GM10266 (cell line): ENCODE measurements at regions not wholly inside any gene's neighbourhood (a gene's known extent, or its start where the extent isn't known, plus 50 kb on each side); places are given as distances from the start of the nearest gene placed in this dataset.
"Not testable (repeated sequence)": the region's sequence is repeated elsewhere in the genome, so short reads cannot be mapped to it uniquely, and the experiment has no call there.

Experiments
- DNase-seq: peaks from one replicate; pipeline ENCODE4 v3.0.0; 2012; ENCODE audit errors: extremely low spot score
- TF ChIP-seq, protein P1 (sequence below): IDR thresholded peaks from 2 replicates; pipeline ENCODE4 v1.5.1; 2012; ENCODE audit warnings: mild to moderate bottlenecking, low read depth; ENCODE audit not compliant: control insufficient read depth, insufficient read depth; ENCODE audit errors: missing control alignments

DNA sequence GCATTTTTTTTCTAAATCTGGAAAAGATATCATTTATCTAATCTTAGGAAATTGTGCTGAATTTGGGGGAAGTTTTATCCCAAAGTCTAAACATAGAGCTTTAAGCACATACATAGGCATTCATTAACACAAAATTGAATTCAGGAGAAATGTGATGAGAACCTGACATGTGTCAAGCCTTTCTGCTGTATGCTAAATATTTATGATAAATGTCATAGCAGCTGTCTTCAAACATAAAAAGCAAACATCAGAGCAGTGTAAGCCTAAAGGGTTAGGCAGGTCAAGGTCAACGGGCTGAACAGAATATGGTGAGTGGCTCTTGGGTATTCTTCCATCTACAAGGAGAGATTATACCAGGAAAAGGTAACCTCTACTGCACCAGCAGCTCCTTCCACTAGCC lies 737.2 kb upstream of the ZNF608 start:
- TF ChIP-seq, protein P1, sequence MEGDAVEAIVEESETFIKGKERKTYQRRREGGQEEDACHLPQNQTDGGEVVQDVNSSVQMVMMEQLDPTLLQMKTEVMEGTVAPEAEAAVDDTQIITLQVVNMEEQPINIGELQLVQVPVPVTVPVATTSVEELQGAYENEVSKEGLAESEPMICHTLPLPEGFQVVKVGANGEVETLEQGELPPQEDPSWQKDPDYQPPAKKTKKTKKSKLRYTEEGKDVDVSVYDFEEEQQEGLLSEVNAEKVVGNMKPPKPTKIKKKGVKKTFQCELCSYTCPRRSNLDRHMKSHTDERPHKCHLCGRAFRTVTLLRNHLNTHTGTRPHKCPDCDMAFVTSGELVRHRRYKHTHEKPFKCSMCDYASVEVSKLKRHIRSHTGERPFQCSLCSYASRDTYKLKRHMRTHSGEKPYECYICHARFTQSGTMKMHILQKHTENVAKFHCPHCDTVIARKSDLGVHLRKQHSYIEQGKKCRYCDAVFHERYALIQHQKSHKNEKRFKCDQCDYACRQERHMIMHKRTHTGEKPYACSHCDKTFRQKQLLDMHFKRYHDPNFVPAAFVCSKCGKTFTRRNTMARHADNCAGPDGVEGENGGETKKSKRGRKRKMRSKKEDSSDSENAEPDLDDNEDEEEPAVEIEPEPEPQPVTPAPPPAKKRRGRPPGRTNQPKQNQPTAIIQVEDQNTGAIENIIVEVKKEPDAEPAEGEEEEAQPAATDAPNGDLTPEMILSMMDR = no peak
- no peak for DNase-seq

DNA sequence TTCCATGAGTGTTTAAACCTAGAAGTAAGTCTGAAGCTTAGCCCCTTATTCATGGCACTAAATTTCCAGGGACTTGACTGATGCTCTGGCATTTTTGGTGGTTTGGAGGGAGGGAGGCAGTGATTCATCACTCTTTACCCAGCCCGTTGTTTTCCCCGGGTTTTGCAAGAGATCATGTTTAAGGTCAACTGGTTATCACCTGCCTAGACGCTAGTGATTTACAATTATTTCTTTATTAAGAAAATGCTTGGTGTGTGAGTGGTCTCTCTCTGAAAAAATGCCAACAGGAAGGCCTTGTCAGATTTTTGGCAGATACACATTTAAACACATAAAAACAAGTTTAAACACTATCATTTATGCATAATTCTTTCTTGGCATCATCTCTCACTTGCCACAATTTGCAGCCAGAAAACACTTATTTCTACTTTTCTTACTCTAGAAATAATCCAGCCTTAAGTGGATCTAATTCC lies 737.9 kb upstream of the ZNF608 start:
- no peak for DNase-seq
- TF ChIP-seq, protein P1 = no peak

DNA sequence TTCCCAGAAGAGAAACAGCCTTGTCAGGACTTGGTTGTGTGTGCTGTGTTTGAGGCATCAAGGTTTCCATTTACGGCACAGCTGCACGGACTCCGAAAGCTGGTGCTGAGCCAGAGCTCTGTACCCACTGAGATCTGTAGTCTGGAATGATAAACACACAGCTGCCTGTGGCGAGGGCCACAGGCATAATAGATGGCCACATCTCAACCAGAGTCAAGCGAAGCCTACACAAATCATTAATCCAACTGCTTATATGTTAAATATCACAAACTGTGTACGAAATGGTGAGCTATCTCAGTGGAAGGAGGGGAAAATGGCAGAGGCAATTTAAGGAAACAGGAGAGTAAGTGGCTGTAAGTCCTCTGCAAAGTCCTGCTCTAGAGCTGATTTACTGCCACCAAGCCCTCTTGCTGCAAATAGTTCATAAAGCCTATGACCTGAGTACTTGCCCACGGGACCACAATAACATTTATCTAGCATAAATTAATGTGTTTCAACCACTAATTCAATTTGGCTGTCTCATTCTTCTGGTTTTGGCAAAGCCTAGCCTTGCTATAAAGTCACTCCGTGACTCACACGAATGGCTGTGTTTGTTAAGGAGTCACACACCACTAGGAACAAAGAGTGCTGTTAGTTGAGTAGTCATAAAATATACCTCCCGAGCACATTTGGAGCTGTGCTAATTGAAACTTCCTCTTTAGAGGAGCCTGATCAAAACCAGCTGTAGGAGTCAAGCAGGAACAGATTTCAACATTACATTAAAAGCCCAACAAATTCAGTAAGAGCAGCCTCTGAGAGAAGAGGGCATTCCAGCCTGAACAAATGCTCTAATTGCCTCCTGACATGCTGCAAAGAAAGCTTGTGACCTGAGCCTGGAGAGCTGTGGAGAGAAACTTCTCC lies 738.6 kb upstream of the ZNF608 start:
- TF ChIP-seq, protein P1 = no peak
- no peak for DNase-seq

DNA sequence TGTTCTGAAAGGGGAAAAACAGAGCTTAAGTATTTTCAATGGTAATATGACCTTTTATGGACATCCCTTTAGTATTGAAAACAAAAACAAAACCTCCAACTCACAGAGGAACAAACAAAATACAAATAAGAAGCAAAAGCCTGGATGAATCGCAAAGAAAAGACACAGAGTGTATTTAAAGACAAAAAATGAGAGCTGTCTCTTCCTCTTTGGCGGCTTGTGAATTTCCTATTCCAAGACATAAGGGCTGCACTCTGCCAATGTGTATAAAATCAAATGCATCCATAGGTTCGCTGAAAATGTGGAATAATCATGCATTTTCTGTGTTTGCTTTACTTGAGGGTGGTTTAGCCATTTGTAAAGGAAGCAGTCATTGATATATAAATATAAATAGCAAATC lies 739.3 kb upstream of the ZNF608 start:
- TF ChIP-seq, protein P1 = no peak
- DNase-seq = no peak

DNA sequence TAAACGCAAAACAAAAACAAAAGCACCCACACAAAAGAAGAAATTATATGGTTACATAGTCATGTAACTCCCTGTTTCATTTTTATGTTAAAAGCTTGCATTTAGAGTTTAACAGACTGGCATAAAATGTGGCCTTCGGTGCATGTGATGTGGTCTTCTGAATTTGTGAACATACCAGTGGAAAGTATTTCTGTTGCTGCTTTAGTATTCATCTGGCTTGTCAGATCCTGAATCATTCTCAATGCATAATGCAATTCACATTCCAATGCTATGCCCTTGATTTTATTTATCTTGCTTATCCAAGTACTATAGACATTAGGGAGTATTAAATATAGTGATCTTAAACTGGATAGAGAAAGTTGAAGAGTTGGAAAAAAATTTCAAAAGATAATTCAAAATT lies 740.2 kb upstream of the ZNF608 start:
- TF ChIP-seq, protein P1 = no peak
- DNase-seq = no peak

DNA sequence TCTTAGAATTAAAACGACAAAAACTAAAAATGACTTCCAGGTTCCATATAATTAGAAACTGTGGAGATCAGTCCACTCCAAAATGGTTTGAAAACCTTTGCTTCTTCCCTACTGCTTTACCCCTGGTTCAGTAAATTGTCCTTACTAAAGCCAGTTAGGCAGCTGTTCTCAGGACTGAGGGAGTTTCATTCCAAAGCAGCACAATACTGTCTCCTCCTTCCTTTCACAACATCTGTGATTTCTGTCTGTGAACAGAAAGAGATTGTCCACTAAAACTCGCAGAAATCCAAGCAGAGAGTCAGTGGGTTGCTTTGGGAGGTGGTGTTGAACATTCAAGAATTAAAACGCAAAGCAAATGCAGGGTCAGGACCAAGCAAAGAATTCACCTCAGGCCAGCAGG lies 740.8 kb upstream of the ZNF608 start:
- no peak for DNase-seq
- TF ChIP-seq, protein P1 = no peak

DNA sequence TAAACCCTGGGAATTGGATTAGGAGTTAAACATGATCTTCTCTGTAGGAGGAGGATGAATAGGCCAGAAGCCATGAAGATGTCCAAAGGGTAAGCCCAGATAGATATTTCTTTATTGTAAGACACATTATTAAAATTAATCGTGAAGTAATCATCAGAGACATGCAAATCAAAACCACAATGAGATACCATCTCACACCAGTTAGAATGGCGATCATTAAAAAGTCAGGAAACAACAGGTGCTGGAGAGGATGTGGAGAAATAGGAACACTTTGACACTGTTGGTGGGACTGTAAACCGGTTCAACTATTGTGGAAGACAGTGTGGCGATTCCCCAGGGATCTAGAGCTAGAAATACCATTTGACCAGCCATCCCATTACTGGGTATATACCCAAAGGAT lies 741.2 kb upstream of the ZNF608 start:
- not testable (repeated sequence) for DNase-seq
